ENCODE measurements at regions not wholly inside any gene's neighbourhood (a gene's known extent, or its start where the extent isn't known, plus 50 kb on each side); places are given as distances from the start of the nearest gene placed in this dataset.
"Not testable (repeated sequence)": the region's sequence is repeated elsewhere in the genome, so short reads cannot be mapped to it uniquely, and the experiment has no call there.

GRCh38 chr2:87088079-87088478 is 66.4 kb upstream of the PLGLB1 start:
- not testable (repeated sequence) for TF ChIP-seq GABPA (IDR thresholded peaks at IDR 0.05 in 1 of 2, conservative IDR thresholded peaks at IDR 0.05 in 1 of 2); ATF3 (IDR thresholded peaks at IDR 0.05); CTCF (IDR thresholded peaks at IDR 0.05; ENCODE audit: low read depth, low read length, missing input control); RAD21 (IDR thresholded peaks at IDR 0.05)
